HS-27A (cell line): ENCODE measurements at regions not wholly inside any gene's neighbourhood (a gene's known extent, or its start where the extent isn't known, plus 50 kb on each side); places are given as distances from the start of the nearest gene placed in this dataset.
"Not testable (repeated sequence)": the region's sequence is repeated elsewhere in the genome, so short reads cannot be mapped to it uniquely, and the experiment has no call there.

ENCODE experiments used
- DNase-seq: peaks from one replicate; pipeline ENCODE4 v3.0.0-alpha.2; 2012; ENCODE audit warnings: low read depth, missing footprints

GRCh38 chr5:166624573-166624972, 1666.9 kb upstream of the WWC1 start:
- no peak for DNase-seq

- DNase-seq = no peak
Observed at GRCh38 chr5:166625210-166625865, 1666.1 kb upstream of the WWC1 start.

GRCh38 chr5:166637295-166637694, 1654.2 kb upstream of the WWC1 start:
- DNase-seq = no peak

GRCh38 chr5:166639151-166639550, 1652.3 kb upstream of the WWC1 start:
- DNase-seq = no peak

DNA sequence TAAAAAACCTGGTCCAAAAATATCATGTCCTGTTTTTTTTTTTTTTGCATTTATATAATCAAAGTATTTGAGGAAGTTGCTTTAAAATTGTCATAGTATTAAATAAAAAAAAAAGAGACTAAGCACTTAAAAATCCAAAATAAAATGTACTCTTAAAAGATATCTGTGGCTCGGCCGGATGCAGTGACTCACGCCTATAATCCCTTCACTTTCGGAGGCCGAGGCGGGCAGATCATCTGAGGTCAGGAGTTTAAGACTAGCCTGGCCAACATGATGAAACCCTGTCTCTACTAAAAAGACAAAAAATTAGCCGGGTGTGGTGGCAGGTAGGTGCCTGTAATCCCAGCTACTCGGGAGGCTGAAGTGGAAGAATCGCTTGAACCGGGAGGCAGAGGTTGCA, 1651.3 kb upstream of the WWC1 start:
- not testable (repeated sequence) for DNase-seq

- no peak for DNase-seq
Observed at GRCh38 chr5:166648736-166649135, 1642.7 kb upstream of the WWC1 start.

GRCh38 chr5:166649676-166650075, 1641.8 kb upstream of the WWC1 start:
- DNase-seq = no peak

GRCh38 chr5:166651234-166651633, 1640.2 kb upstream of the WWC1 start:
- DNase-seq = no peak

GRCh38 chr5:166671811-166672210, 1619.6 kb upstream of the WWC1 start:
- no peak for DNase-seq

DNA sequence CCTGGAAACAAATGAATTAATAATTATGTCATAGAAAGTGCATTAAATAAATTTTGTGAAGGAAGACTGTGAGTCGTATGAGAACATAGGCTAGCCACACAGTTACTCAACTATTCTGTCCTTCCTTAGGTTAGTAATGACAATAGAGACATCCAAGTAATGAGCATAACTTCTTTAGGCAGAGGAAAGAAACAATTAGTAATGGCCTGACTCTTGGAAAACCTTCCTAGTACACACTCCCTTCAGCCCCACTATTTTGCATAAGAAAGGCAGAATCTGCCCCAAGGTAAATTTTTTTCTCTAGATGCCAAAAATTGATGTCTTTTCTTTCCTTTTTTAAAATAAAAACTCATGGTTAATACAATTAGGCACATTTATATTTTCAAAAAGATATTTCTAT, 1619.0 kb upstream of the WWC1 start:
- no peak for DNase-seq

- DNase-seq = no peak
Observed at GRCh38 chr5:166677891-166678290, 1613.6 kb upstream of the WWC1 start.

DNA sequence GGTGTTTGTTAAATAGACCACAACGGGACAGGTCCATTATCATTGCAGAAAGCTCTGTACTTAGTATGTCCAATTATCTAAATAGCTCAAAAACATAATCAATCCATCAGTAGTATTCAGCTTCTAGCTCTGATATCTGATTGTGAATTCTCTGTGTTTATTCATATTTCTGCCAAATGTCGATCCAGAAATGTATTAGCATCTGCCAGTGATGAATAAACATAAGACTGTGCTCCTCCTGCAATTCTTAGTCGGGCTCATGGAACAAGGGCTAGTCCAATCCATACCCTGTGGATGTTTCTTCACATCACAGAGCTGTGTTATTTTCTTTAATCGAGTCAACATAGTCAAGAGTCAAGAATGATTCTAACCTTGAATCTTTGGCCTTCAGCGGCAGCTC, 1612.1 kb upstream of the WWC1 start:
- DNase-seq = no peak

GRCh38 chr5:166695326-166695725, 1596.1 kb upstream of the WWC1 start:
- DNase-seq = no peak

- DNase-seq = no peak
Observed at GRCh38 chr5:166708291-166708690, 1583.2 kb upstream of the WWC1 start.

DNA sequence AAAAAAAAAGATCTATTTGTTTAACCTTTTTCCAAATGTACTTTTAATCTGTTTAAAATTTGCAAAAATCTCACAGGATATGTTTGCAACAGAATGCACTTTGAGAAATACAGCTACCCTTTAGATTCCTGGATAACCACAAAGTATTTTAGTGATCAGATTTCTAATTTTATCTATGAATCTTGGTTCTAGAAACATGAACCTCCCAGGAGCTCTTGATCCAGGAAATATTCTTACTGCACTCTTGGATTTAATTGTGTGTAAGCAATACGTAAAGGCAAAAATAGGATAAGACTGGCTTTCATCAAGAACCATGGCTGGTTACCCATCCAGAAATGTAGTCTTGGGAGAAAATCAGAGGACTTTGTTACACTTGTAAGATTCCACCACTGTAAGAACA, 1581.8 kb upstream of the WWC1 start:
- DNase-seq = no peak

DNA sequence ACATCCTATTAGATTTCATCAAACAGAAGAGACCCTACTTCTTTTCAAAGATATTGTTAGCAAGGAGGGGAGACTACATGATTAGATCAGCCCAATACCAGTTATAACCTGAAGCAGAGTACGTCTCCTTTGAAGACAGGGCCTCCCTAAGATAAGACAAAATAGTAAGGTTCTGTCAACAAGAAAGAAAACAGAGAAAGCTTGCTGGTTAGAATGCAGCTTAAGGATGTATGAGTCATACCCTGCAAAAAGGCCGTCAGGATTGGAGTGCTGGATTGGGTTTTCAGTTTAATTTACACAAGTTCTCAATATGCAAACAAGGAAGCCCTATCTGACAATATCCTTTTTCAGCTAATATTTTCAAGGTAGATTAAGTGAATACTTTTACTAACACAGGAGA, 1581.2 kb upstream of the WWC1 start:
- DNase-seq = no peak

- DNase-seq = no peak
Observed at GRCh38 chr5:166712447-166713185, 1578.8 kb upstream of the WWC1 start.

DNA sequence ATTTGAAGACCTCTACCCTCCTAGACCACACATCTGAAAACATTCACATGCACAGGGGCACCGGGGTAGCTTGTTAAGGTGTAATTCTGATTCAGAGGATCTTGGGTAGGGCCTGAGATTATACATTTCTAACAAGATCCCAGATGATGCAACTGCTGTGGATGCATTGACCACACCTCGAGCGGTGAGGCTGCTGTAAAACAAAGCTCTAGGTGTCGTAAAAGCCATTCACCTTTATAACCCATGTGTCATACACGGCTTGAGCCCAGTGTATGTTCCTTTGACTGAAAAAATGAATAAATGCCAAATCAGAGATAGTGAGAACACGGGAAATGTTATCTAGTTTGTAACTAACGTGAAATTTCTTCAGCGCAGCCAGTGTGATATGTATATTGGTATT, 1578.2 kb upstream of the WWC1 start:
- no peak for DNase-seq

- DNase-seq = no peak
Observed at GRCh38 chr5:166716856-166717492, 1574.5 kb upstream of the WWC1 start.

GRCh38 chr5:166719991-166720390, 1571.5 kb upstream of the WWC1 start:
- no peak for DNase-seq

DNA sequence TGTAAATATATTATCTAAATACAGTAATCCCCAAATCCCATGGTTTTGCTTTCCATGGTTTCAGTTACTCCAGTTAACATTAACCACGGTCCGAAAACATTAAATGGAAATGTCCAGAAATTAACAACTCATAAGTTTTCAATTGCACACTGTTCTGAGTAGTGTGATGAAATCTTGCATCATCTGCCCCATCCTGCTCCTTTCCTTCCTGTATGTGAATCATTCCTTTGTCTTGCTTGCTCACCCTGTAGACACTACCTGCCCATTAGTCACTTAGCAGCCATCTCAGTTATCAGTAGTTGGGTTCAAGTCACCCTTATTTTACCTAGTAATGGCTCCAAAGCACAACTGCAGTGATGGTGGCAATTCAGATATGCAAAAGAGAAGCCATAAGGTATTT, 1568.5 kb upstream of the WWC1 start:
- DNase-seq = no peak

DNA sequence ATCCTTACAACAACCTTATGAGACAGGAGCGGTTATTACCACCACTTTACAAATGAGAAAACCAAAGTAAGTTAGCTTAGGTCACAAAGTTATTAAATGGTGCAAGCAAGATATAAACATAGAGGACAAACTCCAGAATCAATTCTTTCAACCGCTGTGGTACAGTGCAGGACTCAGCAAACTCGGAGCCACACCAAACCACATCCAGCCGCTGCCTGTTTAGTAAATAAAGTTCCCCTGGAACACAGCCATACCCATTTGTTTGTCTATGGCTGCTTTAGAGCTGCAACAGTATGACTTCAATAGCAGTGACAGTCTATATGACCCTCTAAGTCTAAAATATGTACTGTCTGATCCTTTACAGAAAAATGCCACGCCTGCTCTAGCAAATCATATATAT, 1567.2 kb upstream of the WWC1 start:
- DNase-seq = no peak

DNA sequence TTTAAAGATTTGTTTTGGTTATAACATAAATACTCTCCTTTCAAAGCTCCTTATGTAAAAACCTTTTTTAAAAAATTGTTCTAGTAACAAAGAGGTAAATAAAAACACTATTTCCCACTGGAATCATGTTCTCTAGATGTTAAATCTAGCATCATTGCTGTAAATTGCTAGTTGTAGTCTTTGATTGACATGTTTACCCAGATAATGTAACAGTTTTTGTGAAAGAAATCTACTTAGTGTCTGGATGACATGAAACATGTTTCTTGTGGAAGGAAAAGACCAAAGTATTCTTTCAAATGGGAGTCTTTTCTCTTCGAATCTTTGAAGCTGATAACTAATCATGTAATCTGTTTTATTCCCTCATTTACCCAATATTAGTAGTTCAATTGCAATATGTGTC, 1565.9 kb upstream of the WWC1 start:
- no peak for DNase-seq
